GM18907 (cell line): ENCODE measurements at regions not wholly inside any gene's neighbourhood (a gene's known extent, or its start where the extent isn't known, plus 50 kb on each side); places are given as distances from the start of the nearest gene placed in this dataset.
"Not testable (repeated sequence)": the region's sequence is repeated elsewhere in the genome, so short reads cannot be mapped to it uniquely, and the experiment has no call there.

Source experiments
- ATAC-seq: cut with Tn5 transposase; IDR thresholded peaks from one replicate; pipeline ENCODE4 v1.9.1; 2021; ENCODE audit warnings: mild to moderate bottlenecking, moderate library complexity; ENCODE audit not compliant: unreplicated experiment

- no peak for ATAC-seq
Observed at GRCh38 chr15:81905889-81906288, 139.9 kb downstream of the MEX3B start.

GRCh38 chr15:81901319-81901718 is 144.5 kb downstream of the MEX3B start:
- no peak for ATAC-seq

- ATAC-seq: no peak
Observed at GRCh38 chr15:81899730-81900129, 146.1 kb downstream of the MEX3B start.

GRCh38 chr15:81899024-81899423 is 146.8 kb downstream of the MEX3B start:
- no peak for ATAC-seq

- ATAC-seq: no peak
Observed at GRCh38 chr15:81897057-81897677, 148.7 kb downstream of the MEX3B start.

- ATAC-seq: no peak
Observed at GRCh38 chr15:81896356-81896755, 149.5 kb downstream of the MEX3B start.

- no peak for ATAC-seq
Observed at GRCh38 chr15:81895723-81896122, 150.1 kb downstream of the MEX3B start.

GRCh38 chr15:81894061-81894460 is 151.8 kb downstream of the MEX3B start:
- no peak for ATAC-seq

GRCh38 chr15:81893182-81893835 is 152.5 kb downstream of the MEX3B start:
- ATAC-seq: no peak

- ATAC-seq: no peak
Observed at GRCh38 chr15:81890496-81890895, 155.3 kb downstream of the MEX3B start.

- no peak for ATAC-seq
Observed at GRCh38 chr15:81889485-81889881, 156.3 kb downstream of the MEX3B start.

- ATAC-seq: no peak
Observed at GRCh38 chr15:81888748-81889484, 156.9 kb downstream of the MEX3B start.

- ATAC-seq: no peak
Observed at GRCh38 chr15:81887912-81888311, 157.9 kb downstream of the MEX3B start.

GRCh38 chr15:81887188-81887587 is 158.6 kb downstream of the MEX3B start:
- not testable (repeated sequence) for ATAC-seq

GRCh38 chr15:81886591-81886990 is 159.2 kb downstream of the MEX3B start:
- ATAC-seq: no peak

GRCh38 chr15:81886080-81886479 is 159.7 kb downstream of the MEX3B start:
- ATAC-seq: no peak

GRCh38 chr15:81885135-81885534 is 160.7 kb downstream of the MEX3B start:
- ATAC-seq: no peak

- ATAC-seq: no peak
Observed at GRCh38 chr15:81882504-81882903, 163.3 kb downstream of the MEX3B start.

GRCh38 chr15:81880833-81881232 is 165.0 kb downstream of the MEX3B start:
- ATAC-seq: no peak

- no peak for ATAC-seq
Observed at GRCh38 chr15:81880314-81880713, 165.5 kb downstream of the MEX3B start.

- not testable (repeated sequence) for ATAC-seq
Observed at GRCh38 chr15:81875717-81876116, 170.1 kb downstream of the MEX3B start.

- ATAC-seq: not testable (repeated sequence)
Observed at GRCh38 chr15:81870746-81871106, 175.1 kb downstream of the MEX3B start.
